NCI-H526 treated with DMSO at 0.1 percent for 48 hours (cell line): ENCODE measurements at regions not wholly inside any gene's neighbourhood (a gene's known extent, or its start where the extent isn't known, plus 50 kb on each side); places are given as distances from the start of the nearest gene placed in this dataset.
"Not testable (repeated sequence)": the region's sequence is repeated elsewhere in the genome, so short reads cannot be mapped to it uniquely, and the experiment has no call there.

Experiments used
- DNase-seq: peaks from one replicate; lab custom pipeline; 2025; lab: John Stamatoyannopoulos, UW

- DNase-seq, result not testable (repeated sequence)
These were observed 237.7 kb upstream of the FRG1 start for GRCh38 chr4:189703000-189703399.

DNA sequence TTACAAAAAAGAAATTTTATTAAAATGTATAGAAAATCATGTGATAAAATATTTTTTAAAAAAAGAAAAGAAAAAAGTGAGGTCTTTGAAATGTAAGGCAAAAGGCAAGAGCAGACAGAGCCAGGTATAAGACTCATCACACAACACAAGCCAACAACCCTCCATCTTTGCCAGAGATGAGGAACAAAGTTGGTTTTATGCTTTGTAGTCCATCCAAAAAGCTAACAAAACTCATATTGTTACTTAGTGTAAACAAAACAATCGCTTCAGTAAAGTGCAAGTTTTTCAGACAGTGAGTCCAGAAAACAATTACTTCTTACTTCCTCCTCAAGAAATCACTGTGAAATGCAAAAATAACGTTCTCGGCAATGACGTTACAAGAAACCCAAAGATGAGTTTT is 233.9 kb upstream of the FRG1 start:
- not testable (repeated sequence) for DNase-seq

DNA sequence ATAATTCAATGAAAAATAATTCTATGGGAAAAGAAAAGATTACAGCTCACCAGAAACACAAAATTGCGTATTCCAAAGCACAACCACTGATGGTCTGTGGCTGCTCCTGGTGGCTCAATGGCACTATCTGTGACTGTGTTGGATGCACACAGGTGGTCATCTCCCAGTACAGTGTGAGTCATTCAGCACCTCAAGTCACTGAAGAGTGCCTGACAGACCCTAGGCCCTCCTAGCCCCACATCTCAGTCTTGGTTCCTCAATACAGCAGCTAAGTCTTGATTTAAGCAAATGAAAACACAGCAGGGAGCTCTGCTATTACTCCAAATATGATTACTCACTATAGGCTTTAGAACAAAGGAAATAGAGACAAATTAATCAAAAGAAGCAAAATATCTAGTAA is 233.4 kb upstream of the FRG1 start:
- DNase-seq, result not testable (repeated sequence)

GRCh38 chr4:189711956-189712355 is 228.7 kb upstream of the FRG1 start:
- DNase-seq, result not testable (repeated sequence)

DNA sequence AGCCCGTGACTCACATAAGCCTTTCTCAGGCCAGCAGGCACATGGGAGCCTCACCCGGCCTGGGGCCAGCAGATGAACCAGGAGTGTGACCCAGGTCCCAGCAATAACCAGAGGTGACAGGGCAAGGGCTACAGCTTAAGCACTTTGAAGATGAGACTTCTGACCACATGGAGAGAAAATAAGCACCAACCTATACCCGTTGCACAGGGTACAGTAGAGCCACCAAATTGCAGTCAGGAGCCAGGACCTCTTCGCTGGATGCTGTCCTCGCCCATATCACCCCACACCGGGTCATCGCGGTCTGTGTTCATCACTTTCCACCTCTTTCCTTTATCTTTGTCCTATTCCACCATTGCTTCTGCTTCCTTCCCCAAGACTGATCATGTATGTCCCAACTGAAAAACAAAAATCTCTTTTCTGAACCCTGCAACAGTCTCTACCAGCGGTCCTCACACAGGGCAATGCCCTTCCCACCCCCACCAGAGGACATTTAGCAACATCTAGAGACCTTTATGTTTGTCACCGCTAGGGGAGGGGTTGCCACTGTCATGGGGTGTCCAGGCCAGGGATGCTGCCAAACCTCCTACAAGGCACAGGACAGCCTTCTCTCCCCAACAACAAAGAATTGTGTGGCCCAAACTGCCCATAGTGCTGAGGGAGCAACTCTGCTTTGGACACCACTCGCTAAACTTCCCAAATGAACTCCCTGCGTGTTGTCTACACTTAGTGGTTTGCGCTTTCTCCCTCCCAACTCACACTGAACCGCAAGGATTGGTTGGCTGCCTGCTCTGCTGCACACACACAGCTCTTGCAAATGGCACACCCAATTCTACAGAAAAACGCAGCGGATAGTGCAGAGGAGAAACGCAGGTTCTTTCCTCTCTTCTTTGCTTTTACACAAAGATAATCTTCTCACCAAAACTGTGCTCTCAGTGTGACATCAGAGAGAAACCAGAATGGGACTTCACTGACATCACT is 219.4 kb upstream of the FRG1 start:
- not testable (repeated sequence) for DNase-seq

- DNase-seq, result not testable (repeated sequence)
These were observed 218.2 kb upstream of the FRG1 start for GRCh38 chr4:189722324-189723003.

DNA sequence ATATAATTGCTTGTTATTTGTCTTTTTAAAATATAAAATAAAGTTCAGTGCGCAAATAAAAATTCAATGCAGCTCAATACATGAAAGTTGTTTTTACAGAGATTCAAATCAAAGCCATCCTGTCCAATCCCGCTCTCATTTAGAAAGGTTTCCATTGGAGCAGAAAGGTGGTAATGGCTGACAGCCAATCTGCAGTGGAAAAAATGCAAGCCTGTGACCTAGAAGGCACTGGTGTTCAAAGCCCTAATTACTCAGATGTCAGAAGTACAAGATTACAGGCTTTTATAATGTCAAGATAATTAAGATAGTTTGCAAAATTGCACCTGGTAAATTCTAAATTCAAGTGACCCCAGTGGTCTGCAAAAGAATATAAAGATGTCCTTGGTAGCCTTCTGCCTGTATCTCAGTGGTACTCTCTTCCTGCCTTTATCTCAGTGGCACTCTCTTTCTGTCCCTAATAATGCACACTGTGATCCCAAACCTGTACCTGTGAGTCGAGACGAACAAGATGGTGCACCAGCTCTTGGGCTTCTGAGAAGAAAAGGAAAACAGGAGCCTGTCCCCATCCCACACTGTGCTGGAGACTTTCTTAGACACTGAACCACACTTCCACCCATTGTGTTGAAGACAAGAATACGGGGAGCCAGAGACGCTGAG is 212.6 kb upstream of the FRG1 start:
- DNase-seq, result not testable (repeated sequence)

DNA sequence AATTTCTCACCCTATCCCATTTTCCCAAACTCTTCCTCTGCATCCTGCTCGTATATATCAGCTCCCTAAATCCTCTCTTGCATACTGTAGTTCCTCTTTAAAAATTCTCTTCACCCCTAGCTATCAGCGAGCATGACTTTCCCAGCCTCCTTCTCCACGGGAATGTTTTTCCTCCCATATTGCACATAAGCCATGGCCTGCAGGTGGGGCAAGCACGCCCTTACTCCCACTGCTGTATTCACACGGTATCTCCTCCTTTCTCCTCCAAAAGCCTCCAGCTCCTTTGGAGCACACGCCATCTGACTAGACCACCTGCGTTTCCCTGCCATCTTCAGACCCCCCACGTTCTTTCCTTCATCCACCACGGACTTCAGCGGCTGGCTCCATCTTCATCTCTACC is 208.7 kb upstream of the FRG1 start:
- not testable (repeated sequence) for DNase-seq

- not testable (repeated sequence) for DNase-seq
These were observed 207.2 kb upstream of the FRG1 start for GRCh38 chr4:189733507-189733906.

- DNase-seq, result not testable (repeated sequence)
These were observed 205.9 kb upstream of the FRG1 start for GRCh38 chr4:189734648-189735267.

GRCh38 chr4:189736656-189737055 is 204.0 kb upstream of the FRG1 start:
- not testable (repeated sequence) for DNase-seq

- not testable (repeated sequence) for DNase-seq
These were observed 200.6 kb upstream of the FRG1 start for GRCh38 chr4:189740118-189740517.

DNA sequence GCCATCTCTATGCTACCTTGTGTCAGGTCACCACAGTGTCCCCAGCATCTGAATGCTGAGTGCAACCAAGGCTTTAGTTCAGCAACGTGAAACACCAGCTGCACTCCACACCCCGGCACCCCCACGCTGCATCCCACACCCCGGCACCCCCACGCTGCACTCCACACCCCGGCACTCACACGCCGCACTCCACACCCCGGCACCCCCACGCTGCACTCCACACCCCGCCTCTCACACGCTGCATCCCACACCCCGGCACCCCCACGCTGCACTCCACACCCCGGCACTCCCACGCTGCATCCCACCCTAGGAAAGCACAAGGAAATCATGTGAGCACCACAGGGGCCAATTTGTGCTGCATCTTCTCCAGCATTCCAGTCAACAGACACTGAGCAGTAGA is 199.8 kb upstream of the FRG1 start:
- no peak for DNase-seq

GRCh38 chr4:189753092-189753491 is 187.6 kb upstream of the FRG1 start:
- not testable (repeated sequence) for DNase-seq

DNA sequence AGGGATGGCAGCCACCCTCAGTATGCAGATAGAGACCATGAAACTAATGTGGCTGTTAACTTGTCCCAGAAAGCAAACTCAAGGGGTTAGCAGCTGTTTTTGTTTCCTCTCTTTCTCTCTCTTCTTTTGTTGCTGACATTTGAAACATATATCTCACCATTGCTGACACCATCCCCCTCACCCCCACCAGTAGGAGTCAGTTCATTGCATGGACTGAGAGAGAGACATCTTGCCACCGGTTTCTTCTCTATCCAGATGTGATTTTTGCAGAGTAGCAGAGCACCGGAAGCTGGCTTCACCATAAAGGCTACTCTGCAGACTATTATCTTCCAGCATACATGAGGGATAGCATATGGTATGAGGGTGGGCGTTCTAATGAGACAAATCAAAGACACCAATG is 177.1 kb upstream of the FRG1 start:
- no peak for DNase-seq

GRCh38 chr4:189765301-189765700 is 175.4 kb upstream of the FRG1 start:
- DNase-seq, result no peak

GRCh38 chr4:189765736-189766135 is 174.9 kb upstream of the FRG1 start:
- peak; percentile 54 for DNase-seq

DNA sequence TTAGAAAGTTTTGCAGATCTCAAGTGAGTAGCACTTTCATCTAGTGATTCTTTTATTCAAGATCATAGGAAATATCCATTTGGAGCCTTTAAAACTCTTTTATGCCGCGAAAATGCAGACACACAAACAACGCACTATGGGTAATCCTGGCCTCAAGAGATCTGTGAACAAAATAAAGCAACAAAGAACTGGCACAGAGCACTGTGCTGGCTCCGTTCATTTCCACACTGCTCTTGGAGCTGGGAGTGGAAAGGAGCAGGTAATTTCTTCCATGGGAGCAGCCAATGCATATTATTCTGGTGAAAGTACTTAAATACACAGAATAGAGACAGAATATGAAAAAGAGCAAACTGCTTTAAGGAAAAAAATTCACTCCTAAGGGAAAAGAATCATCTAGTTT is 172.7 kb upstream of the FRG1 start:
- no peak for DNase-seq

GRCh38 chr4:189769131-189769530 is 171.5 kb upstream of the FRG1 start:
- no peak for DNase-seq

GRCh38 chr4:189771696-189772361 is 168.8 kb upstream of the FRG1 start:
- DNase-seq, result no peak

DNA sequence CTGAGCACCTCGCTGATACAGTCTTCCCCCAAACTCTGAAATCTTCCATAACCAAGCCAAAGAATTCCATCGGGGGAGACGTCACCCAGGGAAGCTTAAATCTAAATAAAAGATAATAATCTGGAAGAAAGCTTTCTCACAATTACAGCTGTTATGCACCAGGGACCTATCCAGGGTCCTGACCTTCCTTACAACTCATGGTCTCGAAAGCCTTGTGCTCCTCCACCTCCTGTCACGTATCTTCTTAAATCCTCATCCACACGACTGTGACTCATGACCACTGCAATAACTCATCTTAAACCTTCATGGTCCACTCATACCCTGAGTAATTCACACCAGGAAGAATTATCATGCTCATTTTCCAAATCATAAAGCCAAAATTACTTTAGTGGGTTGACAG is 166.8 kb upstream of the FRG1 start:
- no peak for DNase-seq
